KBM-7 (cell line): ENCODE measurements at regions not wholly inside any gene's neighbourhood (a gene's known extent, or its start where the extent isn't known, plus 50 kb on each side); places are given as distances from the start of the nearest gene placed in this dataset.

ENCODE experiments used
- DNase-seq: peaks from one replicate; pipeline ENCODE4 v3.0.0-alpha.2; 2015
- in situ Hi-C: fragments of 300-500 bp; cut with MboI; formaldehyde crosslinking; loops from 2 replicates; pipeline ENCODE4 v1.14.3; 2020; ENCODE audit warnings: low sequenced_read_pairs, low pct_unique_long_range_greater_than_20kb, mixed read lengths

GRCh38 chr18:28884304-28884703 is 707.4 kb upstream of the CDH2 start:
- no peak for DNase-seq
- in situ Hi-C loops, result no loop called here

- no peak for DNase-seq
- in situ Hi-C loops, result no loop called here
Observed at GRCh38 chr18:28880856-28881255, 703.9 kb upstream of the CDH2 start.

GRCh38 chr18:28875059-28875458 is 698.1 kb upstream of the CDH2 start:
- no peak for DNase-seq
- in situ Hi-C loops, result no loop called here

- in situ Hi-C loops, result no loop called here
- no peak for DNase-seq
Observed at GRCh38 chr18:28863396-28863795, 686.5 kb upstream of the CDH2 start.

- no peak for DNase-seq
- in situ Hi-C loops, result no loop called here
Observed at GRCh38 chr18:28858248-28858647, 681.3 kb upstream of the CDH2 start.

GRCh38 chr18:28855989-28856388 is 679.1 kb upstream of the CDH2 start:
- no peak for DNase-seq
- in situ Hi-C loops, result no loop called here

GRCh38 chr18:28855524-28855923 is 678.6 kb upstream of the CDH2 start:
- DNase-seq, result no peak
- in situ Hi-C loops, result no loop called here

- DNase-seq, result no peak
- in situ Hi-C loops, result no loop called here
Observed at GRCh38 chr18:28854964-28855363, 678.0 kb upstream of the CDH2 start.

- in situ Hi-C loops, result no loop called here
- DNase-seq, result no peak
Observed at GRCh38 chr18:28846958-28847357, 670.0 kb upstream of the CDH2 start.

GRCh38 chr18:28837100-28837499 is 660.2 kb upstream of the CDH2 start:
- DNase-seq, result no peak
- in situ Hi-C loops, result no loop called here

GRCh38 chr18:28834889-28835288 is 658.0 kb upstream of the CDH2 start:
- no peak for DNase-seq
- in situ Hi-C loops, result no loop called here

GRCh38 chr18:28831908-28832307 is 655.0 kb upstream of the CDH2 start:
- in situ Hi-C loops, result no loop called here
- no peak for DNase-seq

GRCh38 chr18:28831476-28831875 is 654.5 kb upstream of the CDH2 start:
- in situ Hi-C loops, result no loop called here
- DNase-seq, result no peak

GRCh38 chr18:28826107-28826506 is 649.2 kb upstream of the CDH2 start:
- DNase-seq, result no peak
- in situ Hi-C loops, result no loop called here

- in situ Hi-C loops, result no loop called here
- DNase-seq, result no peak
Observed at GRCh38 chr18:28824183-28824574, 647.2 kb upstream of the CDH2 start.

- in situ Hi-C loops, result no loop called here
- no peak for DNase-seq
Observed at GRCh38 chr18:28823506-28824182, 646.7 kb upstream of the CDH2 start.

GRCh38 chr18:28820353-28820752 is 643.4 kb upstream of the CDH2 start:
- DNase-seq, result no peak
- in situ Hi-C loops, result no loop called here

GRCh38 chr18:28816155-28816554 is 639.2 kb upstream of the CDH2 start:
- DNase-seq, result no peak
- in situ Hi-C loops, result no loop called here

- DNase-seq, result no peak
- in situ Hi-C loops, result no loop called here
Observed at GRCh38 chr18:28814365-28814764, 637.4 kb upstream of the CDH2 start.

GRCh38 chr18:28808373-28808772 is 631.4 kb upstream of the CDH2 start:
- no peak for DNase-seq
- in situ Hi-C loops, result no loop called here

GRCh38 chr18:28805491-28805890 is 628.6 kb upstream of the CDH2 start:
- in situ Hi-C loops, result no loop called here
- no peak for DNase-seq
